A673 (cell line): ENCODE measurements at regions not wholly inside any gene's neighbourhood (a gene's known extent, or its start where the extent isn't known, plus 50 kb on each side); places are given as distances from the start of the nearest gene placed in this dataset.

Source experiments
- CTCF ChIP-seq: fragments of 300-800, 200-600 bp; sonication (generic); conservative IDR thresholded peaks from 2 replicates; pipeline ENCODE4 v1.5.1; 2017; ENCODE audit warnings: low read depth, mild to moderate bottlenecking, antibody characterized with exemption, low read length, moderate library complexity, mixed read lengths
- EZH2 ChIP-seq: fragments of 200-600 bp; sonication (generic); IDR thresholded peaks from 2 replicates; pipeline ENCODE4 v1.6.1; 2017; ENCODE audit warnings: borderline replicate concordance, low read depth, mild to moderate bottlenecking, mixed read lengths, antibody characterized with exemption, low read length; ENCODE audit not compliant: poor library complexity, severe bottlenecking

DNA sequence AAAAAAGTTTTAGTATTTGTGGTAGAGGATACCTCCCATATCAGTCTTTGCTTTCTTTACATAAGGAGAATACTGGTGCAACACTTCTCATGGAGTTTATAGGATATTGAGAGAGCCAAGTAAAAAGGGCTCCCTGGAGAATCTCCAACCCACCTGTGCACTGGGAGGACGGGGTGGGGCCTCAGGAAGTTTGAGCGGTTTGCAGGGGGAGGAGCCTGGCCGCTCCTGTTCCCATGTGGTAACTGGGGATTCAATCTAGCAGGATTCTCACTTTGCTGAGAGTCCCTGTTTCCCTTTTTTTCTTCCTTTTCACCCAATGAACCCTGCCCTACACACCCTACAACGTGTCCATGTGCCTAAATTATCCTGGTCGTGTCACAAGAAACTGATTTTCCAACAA lies 82.8 kb downstream of the APTX start:
- TF ChIP-seq CTCF, result no peak
- no peak for TF ChIP-seq EZH2
